A673 (cell line): ENCODE measurements at regions not wholly inside any gene's neighbourhood (a gene's known extent, or its start where the extent isn't known, plus 50 kb on each side); places are given as distances from the start of the nearest gene placed in this dataset.

Experiments
- EZH2 ChIP-seq: fragments of 200-600 bp; sonication (generic); IDR thresholded peaks from 2 replicates; pipeline ENCODE4 v1.6.1; 2017; ENCODE audit warnings: borderline replicate concordance, low read depth, mild to moderate bottlenecking, mixed read lengths, antibody characterized with exemption, low read length; ENCODE audit not compliant: poor library complexity, severe bottlenecking
- TF ChIP-seq, protein P1 (sequence below): fragments of 300-800, 200-600 bp; sonication (generic); conservative IDR thresholded peaks from 2 replicates; pipeline ENCODE4 v1.5.1; 2017; ENCODE audit warnings: low read depth, mild to moderate bottlenecking, antibody characterized with exemption, low read length, moderate library complexity, mixed read lengths

DNA sequence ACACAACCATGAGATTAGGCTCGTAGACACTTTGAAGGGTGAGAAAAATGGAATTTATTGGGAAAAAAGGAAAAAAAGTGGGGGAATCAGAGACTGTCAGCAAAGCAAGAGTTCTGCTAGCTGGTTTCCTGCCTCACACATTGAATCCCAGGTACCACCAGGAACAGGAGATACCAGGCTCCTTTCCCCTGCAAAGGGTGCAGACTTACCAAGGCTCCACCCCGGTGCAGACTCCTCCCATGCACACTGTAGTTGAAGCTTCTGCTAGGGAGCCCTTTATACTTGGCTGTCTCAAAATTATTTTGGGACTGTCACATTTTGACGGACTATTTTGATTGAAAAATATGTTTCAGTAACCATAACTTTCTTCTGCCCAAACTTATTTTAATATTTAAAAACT lies 819.9 kb upstream of the GBE1 start:
- TF ChIP-seq, protein P1, sequence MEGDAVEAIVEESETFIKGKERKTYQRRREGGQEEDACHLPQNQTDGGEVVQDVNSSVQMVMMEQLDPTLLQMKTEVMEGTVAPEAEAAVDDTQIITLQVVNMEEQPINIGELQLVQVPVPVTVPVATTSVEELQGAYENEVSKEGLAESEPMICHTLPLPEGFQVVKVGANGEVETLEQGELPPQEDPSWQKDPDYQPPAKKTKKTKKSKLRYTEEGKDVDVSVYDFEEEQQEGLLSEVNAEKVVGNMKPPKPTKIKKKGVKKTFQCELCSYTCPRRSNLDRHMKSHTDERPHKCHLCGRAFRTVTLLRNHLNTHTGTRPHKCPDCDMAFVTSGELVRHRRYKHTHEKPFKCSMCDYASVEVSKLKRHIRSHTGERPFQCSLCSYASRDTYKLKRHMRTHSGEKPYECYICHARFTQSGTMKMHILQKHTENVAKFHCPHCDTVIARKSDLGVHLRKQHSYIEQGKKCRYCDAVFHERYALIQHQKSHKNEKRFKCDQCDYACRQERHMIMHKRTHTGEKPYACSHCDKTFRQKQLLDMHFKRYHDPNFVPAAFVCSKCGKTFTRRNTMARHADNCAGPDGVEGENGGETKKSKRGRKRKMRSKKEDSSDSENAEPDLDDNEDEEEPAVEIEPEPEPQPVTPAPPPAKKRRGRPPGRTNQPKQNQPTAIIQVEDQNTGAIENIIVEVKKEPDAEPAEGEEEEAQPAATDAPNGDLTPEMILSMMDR: no peak
- no peak for TF ChIP-seq EZH2
